ENCODE measurements at regions not wholly inside any gene's neighbourhood (a gene's known extent, or its start where the extent isn't known, plus 50 kb on each side); places are given as distances from the start of the nearest gene placed in this dataset.

- WGBS (ENCODE audit: insufficient coverage), result no CpG with 5 or more reads among the region's 1 CpG
- ATAC-seq (ENCODE audit: low read depth) (no peak), DNase-seq (no peak)
- Mint-ChIP-seq H3K27ac (no peak overlapping the region), H3K4me1 (no peaks in the 10 kb centered on the region), H3K4me3 (no peak overlapping the region), H3K9me3 (ENCODE audit: insufficient read depth) (no peaks in the 10 kb centered on the region), H3K27me3 (peaks cover 2% of the 10 kb centered on the region)
- Histone ChIP-seq H3K9me3 (ENCODE audit: control extremely low read depth in 1 of 3, control insufficient read depth in 2 of 3, insufficient read depth in 1 of 3, low read length in 2 of 3) (no peaks in the 10 kb centered on the region), H3K27me3 (replicated peaks in 1 of 4; ENCODE audit: control extremely low read depth in 1 of 4, control insufficient read depth in 3 of 4, insufficient read depth in 4 of 4, low read length in 3 of 4) (no peaks in the 10 kb centered on the region), H3K9ac (ENCODE audit: low read length) (no peak overlapping the region), H3K4me1 (ENCODE audit: control insufficient read depth in 2 of 2, insufficient read depth in 2 of 2, low read length in 2 of 2) (no peaks in the 10 kb centered on the region), H3K4me2 (replicated peaks; ENCODE audit: low read depth, low read length, poor library complexity, severe bottlenecking) (no peak overlapping the region), H3K79me2 (ENCODE audit: control insufficient read depth, insufficient read depth, low read length) (no peaks in the 10 kb centered on the region), H3K36me3 (replicated peaks in 1 of 2; ENCODE audit: control extremely low read depth in 1 of 2, control insufficient read depth in 1 of 2, extremely low read depth in 1 of 2, insufficient read depth in 2 of 2, low read length in 1 of 2) (no peaks in the 10 kb centered on the region), H3K4me3 (ENCODE audit: control extremely low read depth in 1 of 5, extremely low read depth in 1 of 5, insufficient read depth in 1 of 5, low read depth in 2 of 5, low read length in 4 of 5) (no peak overlapping the region), H4K20me1 (ENCODE audit: control insufficient read depth, insufficient read depth, low read length, poor library complexity, severe bottlenecking) (no peaks in the 10 kb centered on the region), H2AFZ (ENCODE audit: insufficient read depth, low read depth, low read length, poor library complexity, severe bottlenecking) (no peak overlapping the region), H3K27ac (ENCODE audit: low read length in 2 of 2) (no peak overlapping the region)
- no peak for TF ChIP-seq CTCF (IDR thresholded peaks at IDR 0.05)
- TF ChIP-seq EZH2 (IDR thresholded peaks at IDR 0.05; ENCODE audit: borderline replicate concordance, insufficient read depth, low read depth, low read length, poor library complexity, severe bottlenecking), result no peak
- intact Hi-C loops (cut with micrococcal nuclease), result no loop called here
- POLR2A ChIA-PET, result no interaction called here
- CTCF ChIA-PET, result no interaction called here
Observed at GRCh38 chrX:121546317-121546716, 498.9 kb downstream of the GLUD2 start.

DNA sequence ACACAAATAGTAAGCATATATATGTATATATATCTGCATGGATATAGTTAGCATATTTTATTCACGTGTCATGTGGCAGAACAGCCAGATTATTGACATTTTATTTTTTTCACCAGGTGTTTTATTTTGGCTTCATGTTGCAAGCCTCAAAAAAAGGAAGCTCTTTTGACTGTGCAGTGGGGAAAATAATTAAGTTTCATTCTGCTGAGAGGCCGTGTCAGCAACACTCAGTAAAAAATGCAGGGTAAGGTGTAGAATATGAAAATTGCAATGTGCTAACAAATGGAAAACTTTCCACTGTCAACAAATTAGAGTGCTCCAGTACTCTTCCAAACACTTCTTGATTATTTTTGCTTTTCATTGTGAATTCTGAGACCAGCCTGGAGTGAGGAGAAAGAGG lies 511.5 kb downstream of the GLUD2 start:
- Mint-ChIP-seq H3K4me3 (no peak overlapping the region), H3K9me3 (ENCODE audit: insufficient read depth) (no peaks in the 10 kb centered on the region), H3K4me1 (peaks cover 5% of the 10 kb centered on the region), H3K27ac (no peak overlapping the region), H3K27me3 (no peaks in the 10 kb centered on the region)
- H3K4me3 ChIP-seq (ENCODE audit: control extremely low read depth in 1 of 5, extremely low read depth in 1 of 5, insufficient read depth in 1 of 5, low read depth in 2 of 5, low read length in 4 of 5), result no peak overlapping the region
- no peak overlapping the region for H3K4me2 ChIP-seq (replicated peaks; ENCODE audit: low read depth, low read length, poor library complexity, severe bottlenecking)
- H3K27me3 ChIP-seq (replicated peaks in 1 of 4; ENCODE audit: control extremely low read depth in 1 of 4, control insufficient read depth in 3 of 4, insufficient read depth in 4 of 4, low read length in 3 of 4), result no peaks in the 10 kb centered on the region
- H3K9me3 ChIP-seq (ENCODE audit: control extremely low read depth in 1 of 3, control insufficient read depth in 2 of 3, insufficient read depth in 1 of 3, low read length in 2 of 3), result no peaks in the 10 kb centered on the region
- no peak for DNase-seq
- H3K79me2 ChIP-seq (ENCODE audit: control insufficient read depth, insufficient read depth, low read length), result no peaks in the 10 kb centered on the region
- no peaks in the 10 kb centered on the region for H4K20me1 ChIP-seq (ENCODE audit: control insufficient read depth, insufficient read depth, low read length, poor library complexity, severe bottlenecking)
- no peak for ATAC-seq (ENCODE audit: low read depth)
- POLR2A ChIA-PET, result no interaction called here
- H3K4me1 ChIP-seq (ENCODE audit: control insufficient read depth in 2 of 2, insufficient read depth in 2 of 2, low read length in 2 of 2), result no peaks in the 10 kb centered on the region
- no CpG with 5 or more reads among the region's 2 CpGs for WGBS (ENCODE audit: insufficient coverage)
- CTCF ChIA-PET, result no interaction called here
- TF ChIP-seq CTCF (IDR thresholded peaks at IDR 0.05) (no peak), EZH2 (IDR thresholded peaks at IDR 0.05; ENCODE audit: borderline replicate concordance, insufficient read depth, low read depth, low read length, poor library complexity, severe bottlenecking) (no peak)
- no peak overlapping the region for H3K27ac ChIP-seq (ENCODE audit: low read length in 2 of 2)
- intact Hi-C loops (cut with micrococcal nuclease), result no loop called here
- H2AFZ ChIP-seq (ENCODE audit: insufficient read depth, low read depth, low read length, poor library complexity, severe bottlenecking), result no peak overlapping the region
- H3K9ac ChIP-seq (ENCODE audit: low read length), result no peak overlapping the region
- no peaks in the 10 kb centered on the region for H3K36me3 ChIP-seq (replicated peaks in 1 of 2; ENCODE audit: control extremely low read depth in 1 of 2, control insufficient read depth in 1 of 2, extremely low read depth in 1 of 2, insufficient read depth in 2 of 2, low read length in 1 of 2)

Measured in B cell (primary cell).